T-helper 2 cell treated with Interferon-gamma antibody and Interleukin-4, amounts not matched to agents 5 μg/mL and 100 μg/mL, for 36 hours (primary cell): ENCODE measurements at regions not wholly inside any gene's neighbourhood (a gene's known extent, or its start where the extent isn't known, plus 50 kb on each side); places are given as distances from the start of the nearest gene placed in this dataset.
"Not testable (repeated sequence)": the region's sequence is repeated elsewhere in the genome, so short reads cannot be mapped to it uniquely, and the experiment has no call there.

Experiments
- DNase-seq: peaks from one replicate; pipeline ENCODE4 v3.0.0; 2021; ENCODE audit warnings: low spot score
- H3K27ac Mint-ChIP-seq: one replicate; pipeline ENCODE4 v1.8.0; 2021; ENCODE audit warnings: mild to moderate bottlenecking, mixed read lengths
- H3K27me3 Mint-ChIP-seq: one replicate; pipeline ENCODE4 v1.8.0; 2021; ENCODE audit warnings: low read depth, mixed read lengths
- H3K36me3 Mint-ChIP-seq: one replicate; pipeline ENCODE4 v1.8.0; 2021; ENCODE audit warnings: low read depth, mixed read lengths
- H3K4me1 Mint-ChIP-seq: one replicate; pipeline ENCODE4 v1.8.0; 2021; ENCODE audit warnings: low read depth, mixed read lengths
- H3K4me3 Mint-ChIP-seq: one replicate; pipeline ENCODE4 v1.8.0; 2022; ENCODE audit warnings: mild to moderate bottlenecking, moderate library complexity, mixed read lengths
- H3K9me3 Mint-ChIP-seq: one replicate; pipeline ENCODE4 v1.8.0; 2021; ENCODE audit warnings: mixed read lengths

GRCh38 chr18:14606546-14606945 lies 63.1 kb upstream of the POTEC start:
- H3K9me3 Mint-ChIP-seq = peaks cover 11% of the 10 kb centered on the region
- H3K4me1 Mint-ChIP-seq = peaks cover 20% of the 10 kb centered on the region
- DNase-seq, H3K27me3 Mint-ChIP-seq: not testable (repeated sequence)
- H3K27ac Mint-ChIP-seq = peak overlapping the region; percentile 17
- peak overlapping the region; percentile 42 for H3K4me3 Mint-ChIP-seq
- peaks cover 12% of the 10 kb centered on the region for H3K36me3 Mint-ChIP-seq

DNA sequence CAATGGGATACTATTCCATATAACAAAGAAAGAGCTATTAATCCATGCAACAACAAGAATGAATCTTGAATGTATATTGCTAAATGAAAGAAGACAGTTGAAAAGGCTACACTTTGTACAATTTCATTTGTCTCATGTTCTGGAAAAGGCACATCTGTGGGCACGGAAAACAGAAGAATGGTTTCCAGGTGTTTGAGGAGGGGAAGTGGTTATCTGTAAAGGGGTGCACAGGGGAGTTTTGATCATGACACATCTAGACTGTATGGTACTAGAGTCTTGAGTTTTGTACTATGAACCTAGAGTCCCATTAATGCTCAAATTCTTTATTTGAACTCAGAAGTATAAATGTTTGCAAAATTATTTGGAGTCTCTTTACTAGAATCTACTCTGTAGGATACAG lies 64.0 kb upstream of the POTEC start:
- H3K27me3 Mint-ChIP-seq, H3K27ac Mint-ChIP-seq, H3K4me3 Mint-ChIP-seq, DNase-seq: not testable (repeated sequence)
- H3K9me3 Mint-ChIP-seq = peaks cover 11% of the 10 kb centered on the region
- peaks cover 22% of the 10 kb centered on the region for H3K4me1 Mint-ChIP-seq
- peaks cover 12% of the 10 kb centered on the region for H3K36me3 Mint-ChIP-seq

DNA sequence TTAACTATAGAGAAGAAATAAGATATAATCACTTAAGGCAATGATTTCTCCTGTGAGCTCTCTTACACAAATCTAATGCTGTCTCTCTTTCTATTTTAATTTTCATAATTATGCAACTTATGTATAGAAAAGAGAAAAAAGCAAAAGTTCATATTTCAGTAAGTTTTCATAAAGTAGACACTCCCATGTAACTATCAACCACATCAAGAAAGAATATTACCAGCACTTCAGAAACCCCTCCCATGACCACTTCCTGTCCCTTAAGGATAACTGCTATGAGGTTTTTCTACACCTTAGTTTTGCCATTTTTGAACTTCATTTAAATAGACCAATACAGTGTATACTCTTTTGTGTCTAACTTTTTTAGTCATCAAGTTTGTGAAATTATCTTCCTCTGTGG lies 69.0 kb upstream of the POTEC start:
- not testable (repeated sequence) for H3K27me3 Mint-ChIP-seq, DNase-seq, H3K9me3 Mint-ChIP-seq
- Mint-ChIP-seq H3K36me3 (peaks cover 10% of the 10 kb centered on the region), H3K27ac (peak overlapping the region; percentile 57), H3K4me1 (peaks cover 16% of the 10 kb centered on the region), H3K4me3 (peak overlapping the region; percentile 32)

DNA sequence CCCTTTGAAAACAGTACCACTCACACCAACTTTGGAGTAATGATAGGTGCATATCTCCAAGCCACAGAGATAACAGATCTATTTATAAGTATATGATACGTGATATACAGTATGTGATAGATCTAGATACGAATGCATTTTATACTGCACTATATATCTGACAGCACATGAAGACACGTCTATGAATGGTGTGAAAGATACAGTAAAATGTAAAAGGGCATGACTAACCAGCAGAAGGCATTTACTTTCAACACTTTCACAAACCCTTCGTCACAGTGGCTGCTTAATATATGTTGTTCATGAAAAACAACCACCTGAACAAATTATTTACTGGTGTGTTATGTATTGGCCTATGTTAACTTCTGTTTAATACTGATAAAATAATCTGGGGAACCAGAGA lies 71.1 kb upstream of the POTEC start:
- not testable (repeated sequence) for H3K27me3 Mint-ChIP-seq, H3K4me3 Mint-ChIP-seq, DNase-seq, H3K27ac Mint-ChIP-seq
- peaks cover 14% of the 10 kb centered on the region for H3K4me1 Mint-ChIP-seq
- H3K9me3 Mint-ChIP-seq = peaks cover 17% of the 10 kb centered on the region
- peaks cover 12% of the 10 kb centered on the region for H3K36me3 Mint-ChIP-seq

DNA sequence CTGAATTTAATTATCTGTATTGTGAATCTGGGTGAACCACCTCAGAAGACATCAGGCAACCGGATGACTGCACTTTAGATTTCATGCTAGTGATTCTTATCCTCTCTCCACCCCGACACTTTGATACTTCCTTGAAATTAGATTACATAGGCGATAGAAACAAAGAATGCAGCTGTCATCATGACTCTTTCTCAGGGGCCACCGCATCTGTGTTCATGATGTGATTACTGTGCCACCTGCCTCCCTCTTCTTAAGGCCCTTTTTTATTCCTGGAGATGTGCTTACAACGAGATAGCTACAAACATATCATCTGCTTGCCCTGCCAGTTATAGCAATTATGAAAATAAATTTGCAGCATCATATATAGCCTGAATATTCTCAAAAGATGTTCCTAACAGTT lies 83.9 kb upstream of the POTEC start:
- not testable (repeated sequence) for H3K4me1 Mint-ChIP-seq

GRCh38 chr18:14628323-14628978 lies 85.1 kb upstream of the POTEC start:
- not testable (repeated sequence) for H3K27ac Mint-ChIP-seq, H3K27me3 Mint-ChIP-seq, H3K36me3 Mint-ChIP-seq

More for the DNA sequence above, 83.9 kb upstream of the POTEC start:
- H3K9me3 Mint-ChIP-seq, H3K4me3 Mint-ChIP-seq, H3K36me3 Mint-ChIP-seq, H3K27me3 Mint-ChIP-seq, DNase-seq, H3K27ac Mint-ChIP-seq: not testable (repeated sequence)

DNA sequence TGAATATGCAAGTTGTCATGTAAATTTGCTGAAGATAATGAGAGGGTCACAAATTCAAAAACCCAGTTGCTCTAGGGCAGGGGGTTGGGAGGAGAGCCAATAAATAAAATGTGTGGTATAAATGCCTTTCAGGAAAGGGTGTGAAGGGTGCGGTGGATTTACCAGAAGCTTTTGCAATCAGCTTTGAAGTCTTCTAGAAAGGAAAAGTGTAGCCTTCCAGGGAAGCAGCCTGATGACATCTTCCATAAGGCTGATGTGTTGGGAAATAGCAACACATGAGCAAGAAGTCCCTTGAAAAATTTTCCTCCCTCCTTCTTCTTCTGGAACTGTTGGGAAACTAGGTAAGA lies 85.6 kb upstream of the POTEC start:
- H3K27ac Mint-ChIP-seq, H3K4me3 Mint-ChIP-seq, H3K27me3 Mint-ChIP-seq, H3K4me1 Mint-ChIP-seq, H3K36me3 Mint-ChIP-seq, DNase-seq, H3K9me3 Mint-ChIP-seq: not testable (repeated sequence)

More at GRCh38 chr18:14628323-14628978, 85.1 kb upstream of the POTEC start:
- H3K4me3 Mint-ChIP-seq, H3K9me3 Mint-ChIP-seq, DNase-seq, H3K4me1 Mint-ChIP-seq: not testable (repeated sequence)

DNA sequence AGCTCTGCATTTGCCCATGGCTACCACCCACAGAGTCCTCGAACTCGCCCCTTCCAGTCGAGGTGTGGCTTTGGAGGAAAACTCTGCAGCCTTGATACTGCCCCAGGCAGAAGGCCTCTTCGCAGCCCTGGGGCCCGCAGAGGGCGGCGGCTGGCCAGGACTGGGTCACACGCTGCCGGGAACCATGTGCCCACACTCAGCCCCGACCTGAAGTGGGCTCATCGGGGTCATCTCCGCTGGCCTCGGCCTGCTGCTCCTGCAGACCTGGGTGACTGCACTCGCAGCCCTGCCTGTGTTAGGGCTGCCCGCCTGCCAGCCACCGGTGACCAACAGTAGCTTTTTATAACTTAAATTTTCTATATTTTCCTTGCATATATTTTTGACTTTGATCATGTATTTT lies 89.6 kb upstream of the POTEC start:
- not testable (repeated sequence) for H3K27me3 Mint-ChIP-seq, H3K27ac Mint-ChIP-seq, H3K36me3 Mint-ChIP-seq, H3K4me1 Mint-ChIP-seq, DNase-seq, H3K9me3 Mint-ChIP-seq, H3K4me3 Mint-ChIP-seq

DNA sequence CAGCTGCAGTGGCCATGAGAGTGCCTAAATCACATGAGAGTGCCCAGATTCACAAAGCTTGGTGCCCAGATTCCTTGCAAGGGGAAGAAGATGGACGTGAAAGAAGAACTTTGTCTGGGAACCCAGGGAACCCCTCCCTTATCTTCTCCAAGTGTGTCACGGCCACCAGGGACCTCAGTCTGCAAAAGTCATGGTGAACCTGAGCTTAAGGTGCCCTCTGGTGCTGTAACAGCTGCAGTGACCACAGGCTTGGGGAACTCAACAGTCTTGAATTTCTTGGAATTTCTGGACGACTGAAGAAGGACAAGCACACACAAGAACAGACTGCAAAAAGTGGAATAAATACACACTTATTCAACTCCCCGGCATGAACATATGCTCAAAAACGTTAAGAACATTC lies 94.6 kb upstream of the POTEC start:
- H3K36me3 Mint-ChIP-seq, H3K4me3 Mint-ChIP-seq, H3K4me1 Mint-ChIP-seq, H3K27me3 Mint-ChIP-seq, H3K27ac Mint-ChIP-seq, DNase-seq: not testable (repeated sequence)
- H3K9me3 Mint-ChIP-seq = peaks cover 16% of the 10 kb centered on the region

GRCh38 chr18:14641121-14641520 lies 97.7 kb upstream of the POTEC start:
- H3K4me3 Mint-ChIP-seq, H3K27ac Mint-ChIP-seq, H3K36me3 Mint-ChIP-seq, H3K27me3 Mint-ChIP-seq, H3K4me1 Mint-ChIP-seq, DNase-seq: not testable (repeated sequence)
- H3K9me3 Mint-ChIP-seq = peaks cover 16% of the 10 kb centered on the region

DNA sequence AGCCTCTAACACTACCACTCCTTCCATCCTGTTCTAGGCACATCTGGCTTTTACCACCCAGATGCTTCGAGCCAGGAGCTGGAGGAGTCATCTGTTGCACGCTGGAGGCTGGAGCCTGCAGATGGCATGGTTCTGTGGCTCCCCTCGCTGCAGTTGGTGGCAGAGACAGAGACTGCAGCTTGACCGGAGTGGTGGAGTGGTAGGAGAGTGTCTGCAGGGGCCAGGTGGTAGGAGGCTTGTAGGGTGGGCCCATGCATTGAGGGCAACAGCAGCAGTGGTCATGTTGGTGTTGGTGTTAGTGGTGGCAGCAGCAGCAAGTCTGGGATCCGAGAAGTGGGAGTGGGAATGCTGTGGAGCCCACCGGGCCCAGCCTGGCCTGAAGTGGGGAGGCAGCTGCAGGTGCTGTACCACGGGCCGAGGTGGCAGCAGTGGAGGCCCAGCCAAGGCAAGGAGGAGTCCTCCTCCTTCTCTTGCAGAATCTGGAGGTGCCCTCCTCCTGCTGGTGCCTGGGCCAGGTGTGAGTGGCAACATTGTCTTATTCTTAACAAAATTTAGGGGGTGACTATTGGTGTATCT lies 100.4 kb upstream of the POTEC start:
- not testable (repeated sequence) for H3K27ac Mint-ChIP-seq, H3K4me1 Mint-ChIP-seq, DNase-seq, H3K27me3 Mint-ChIP-seq, H3K36me3 Mint-ChIP-seq, H3K4me3 Mint-ChIP-seq
- H3K9me3 Mint-ChIP-seq = peaks cover 12% of the 10 kb centered on the region

DNA sequence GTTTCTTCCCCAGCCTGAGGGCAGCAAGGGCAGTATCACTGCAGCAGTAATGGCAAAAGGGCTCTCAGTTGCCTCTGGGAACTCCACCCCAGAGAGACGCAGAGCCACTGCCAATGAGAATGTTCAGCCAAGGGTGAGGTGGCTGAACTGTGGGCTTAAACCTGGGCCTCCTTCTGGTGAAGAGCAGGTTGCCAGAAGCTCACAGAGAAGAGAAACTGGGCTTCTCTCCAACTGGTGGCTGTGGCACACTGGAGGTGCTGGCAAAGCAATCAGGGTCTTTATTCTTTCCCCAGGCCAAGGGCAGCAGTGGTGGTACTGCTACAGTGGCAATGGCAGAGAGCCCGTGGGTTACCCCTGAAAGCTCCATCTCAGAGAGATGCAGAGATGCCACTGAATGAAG lies 54.9 kb upstream of the ANKRD30B start:
- not testable (repeated sequence) for H3K27ac Mint-ChIP-seq, H3K9me3 Mint-ChIP-seq, H3K27me3 Mint-ChIP-seq, H3K4me3 Mint-ChIP-seq, DNase-seq, H3K36me3 Mint-ChIP-seq, H3K4me1 Mint-ChIP-seq

DNA sequence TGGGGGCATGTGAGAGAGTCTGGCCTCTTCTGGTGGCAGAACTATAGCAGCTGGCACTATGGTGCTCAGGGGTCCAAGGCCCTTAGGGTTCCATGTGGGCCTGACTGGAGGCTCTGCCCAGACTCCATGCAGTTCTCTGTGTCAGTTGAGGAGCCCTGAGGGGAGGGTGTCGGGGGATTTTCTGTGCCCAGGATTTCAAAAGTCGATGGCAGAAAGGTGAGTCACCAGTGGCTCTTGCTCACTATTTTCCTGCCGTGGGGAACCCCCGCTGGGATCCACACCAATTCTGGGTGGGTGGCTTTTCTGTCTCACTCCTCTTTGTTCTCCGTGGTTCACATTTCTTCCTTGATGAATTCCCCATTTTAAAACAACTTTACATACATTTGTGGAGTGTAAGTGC lies 54.1 kb upstream of the ANKRD30B start:
- not testable (repeated sequence) for H3K9me3 Mint-ChIP-seq, DNase-seq, H3K4me1 Mint-ChIP-seq, H3K27me3 Mint-ChIP-seq, H3K36me3 Mint-ChIP-seq, H3K27ac Mint-ChIP-seq, H3K4me3 Mint-ChIP-seq

GRCh38 chr18:14698006-14698405 lies 50.0 kb upstream of the ANKRD30B start:
- H3K36me3 Mint-ChIP-seq, DNase-seq, H3K4me1 Mint-ChIP-seq: not testable (repeated sequence)

More at GRCh38 chr18:14698006-14698405, 50.0 kb upstream of the ANKRD30B start:
- H3K9me3 Mint-ChIP-seq, H3K27me3 Mint-ChIP-seq, H3K27ac Mint-ChIP-seq, H3K4me3 Mint-ChIP-seq: not testable (repeated sequence)
